ENCODE measurements at regions not wholly inside any gene's neighbourhood (a gene's known extent, or its start where the extent isn't known, plus 50 kb on each side); places are given as distances from the start of the nearest gene placed in this dataset.
"Not testable (repeated sequence)": the region's sequence is repeated elsewhere in the genome, so short reads cannot be mapped to it uniquely, and the experiment has no call there.

- H3K4me3 Mint-ChIP-seq (ENCODE audit: unreplicated experiment); H3K9me3 Mint-ChIP-seq (ENCODE audit: unreplicated experiment); H3K9me3 ChIP-seq; H3K27me3 Mint-ChIP-seq (ENCODE audit: insufficient read depth, unreplicated experiment); POLR2A ChIA-PET; H3K4me3 ChIP-seq (ENCODE audit: low read depth, low read length); DNase-seq; H3K4me1 Mint-ChIP-seq (ENCODE audit: low read depth, unreplicated experiment); H3K36me3 ChIP-seq (ENCODE audit: control insufficient read depth, insufficient read depth, low read length); H3K27ac Mint-ChIP-seq (ENCODE audit: unreplicated experiment); intact Hi-C loops (cut with micrococcal nuclease; ENCODE audit: unreplicated experiment); BruUV-seq (replicated peaks); H3K4me1 ChIP-seq; H3K36me3 Mint-ChIP-seq (ENCODE audit: insufficient read depth, unreplicated experiment); CTCF ChIA-PET; H3K27me3 ChIP-seq (replicated peaks; ENCODE audit: control insufficient read depth, insufficient read depth, low read length): not testable (repeated sequence)
These were observed 159.9 kb downstream of the POTEB start for GRCh38 chr15:21717661-21718060.

DNA sequence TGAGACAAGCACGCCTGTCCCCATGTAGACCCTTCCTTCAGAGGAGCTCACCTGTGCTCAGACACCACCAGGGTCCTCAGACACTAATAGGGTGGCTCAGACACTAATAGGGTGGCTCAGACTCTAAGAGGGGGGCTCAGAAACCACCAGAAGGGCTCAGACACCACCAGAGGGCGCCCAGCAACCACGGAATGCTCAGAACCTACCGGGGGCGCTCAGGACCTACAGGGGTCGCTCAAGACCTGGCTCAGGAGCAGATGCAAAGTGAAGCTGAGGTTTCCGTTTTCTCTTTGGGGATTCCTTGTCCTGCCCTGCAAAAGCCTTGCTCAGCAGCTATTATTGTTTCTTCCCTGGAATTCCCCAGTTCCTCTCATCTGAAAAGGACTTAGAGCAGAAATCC is 172.1 kb downstream of the POTEB start:
- H3K4me1 ChIP-seq; H3K36me3 Mint-ChIP-seq (ENCODE audit: insufficient read depth, unreplicated experiment); H3K27me3 Mint-ChIP-seq (ENCODE audit: insufficient read depth, unreplicated experiment); H3K27me3 ChIP-seq (replicated peaks; ENCODE audit: control insufficient read depth, insufficient read depth, low read length); H3K4me1 Mint-ChIP-seq (ENCODE audit: low read depth, unreplicated experiment); BruUV-seq (replicated peaks); H3K4me3 ChIP-seq (ENCODE audit: low read depth, low read length); H3K27ac Mint-ChIP-seq (ENCODE audit: unreplicated experiment); H3K4me3 Mint-ChIP-seq (ENCODE audit: unreplicated experiment); POLR2A ChIA-PET; H3K9me3 ChIP-seq; DNase-seq; CTCF ChIA-PET; H3K36me3 ChIP-seq (ENCODE audit: control insufficient read depth, insufficient read depth, low read length); H3K9me3 Mint-ChIP-seq (ENCODE audit: unreplicated experiment); intact Hi-C loops (cut with micrococcal nuclease; ENCODE audit: unreplicated experiment): not testable (repeated sequence)

- CTCF ChIA-PET; H3K27ac Mint-ChIP-seq (ENCODE audit: unreplicated experiment); H3K4me1 Mint-ChIP-seq (ENCODE audit: low read depth, unreplicated experiment); BruUV-seq (replicated peaks); H3K4me3 Mint-ChIP-seq (ENCODE audit: unreplicated experiment); H3K9me3 Mint-ChIP-seq (ENCODE audit: unreplicated experiment); H3K27me3 ChIP-seq (replicated peaks; ENCODE audit: control insufficient read depth, insufficient read depth, low read length); H3K4me3 ChIP-seq (ENCODE audit: low read depth, low read length); H3K27me3 Mint-ChIP-seq (ENCODE audit: insufficient read depth, unreplicated experiment); H3K4me1 ChIP-seq; H3K9me3 ChIP-seq; POLR2A ChIA-PET; H3K36me3 ChIP-seq (ENCODE audit: control insufficient read depth, insufficient read depth, low read length); H3K36me3 Mint-ChIP-seq (ENCODE audit: insufficient read depth, unreplicated experiment); intact Hi-C loops (cut with micrococcal nuclease; ENCODE audit: unreplicated experiment); DNase-seq: not testable (repeated sequence)
These were observed 178.9 kb downstream of the POTEB start for GRCh38 chr15:21698620-21699019.

DNA sequence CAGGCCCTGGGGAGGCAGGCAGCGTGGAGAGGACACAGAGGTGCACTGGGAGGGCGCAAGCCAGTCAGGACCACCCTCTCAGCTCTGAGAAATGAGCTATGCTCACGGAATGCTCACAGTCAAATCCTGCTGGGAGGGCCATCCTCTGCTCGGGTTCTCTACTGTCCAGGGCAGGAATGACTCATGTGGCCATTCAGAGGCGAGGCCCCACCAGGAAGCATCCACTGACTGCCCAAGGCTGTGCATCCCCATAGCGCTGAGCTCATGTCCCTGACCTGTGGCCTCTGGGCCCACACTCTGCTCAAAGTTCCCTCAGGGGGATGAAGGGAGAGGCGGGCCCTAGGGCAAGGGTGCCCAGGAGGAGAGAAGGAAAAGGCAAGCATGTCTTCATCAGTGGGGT is 182.4 kb downstream of the POTEB start:
- H3K36me3 ChIP-seq (ENCODE audit: control insufficient read depth, insufficient read depth, low read length); BruUV-seq (replicated peaks); H3K27ac Mint-ChIP-seq (ENCODE audit: unreplicated experiment); H3K9me3 Mint-ChIP-seq (ENCODE audit: unreplicated experiment); H3K4me3 ChIP-seq (ENCODE audit: low read depth, low read length); H3K4me1 Mint-ChIP-seq (ENCODE audit: low read depth, unreplicated experiment); CTCF ChIA-PET; DNase-seq; H3K9me3 ChIP-seq; intact Hi-C loops (cut with micrococcal nuclease; ENCODE audit: unreplicated experiment); H3K27me3 Mint-ChIP-seq (ENCODE audit: insufficient read depth, unreplicated experiment); H3K36me3 Mint-ChIP-seq (ENCODE audit: insufficient read depth, unreplicated experiment); POLR2A ChIA-PET; H3K27me3 ChIP-seq (replicated peaks; ENCODE audit: control insufficient read depth, insufficient read depth, low read length); H3K4me3 Mint-ChIP-seq (ENCODE audit: unreplicated experiment); H3K4me1 ChIP-seq: not testable (repeated sequence)

- intact Hi-C loops (cut with micrococcal nuclease; ENCODE audit: unreplicated experiment); H3K4me1 ChIP-seq; H3K27me3 Mint-ChIP-seq (ENCODE audit: insufficient read depth, unreplicated experiment); H3K4me3 ChIP-seq (ENCODE audit: low read depth, low read length); H3K27ac Mint-ChIP-seq (ENCODE audit: unreplicated experiment); H3K36me3 ChIP-seq (ENCODE audit: control insufficient read depth, insufficient read depth, low read length); H3K36me3 Mint-ChIP-seq (ENCODE audit: insufficient read depth, unreplicated experiment); CTCF ChIA-PET; H3K27me3 ChIP-seq (replicated peaks; ENCODE audit: control insufficient read depth, insufficient read depth, low read length); BruUV-seq (replicated peaks); DNase-seq; POLR2A ChIA-PET; H3K4me1 Mint-ChIP-seq (ENCODE audit: low read depth, unreplicated experiment); H3K9me3 Mint-ChIP-seq (ENCODE audit: unreplicated experiment); H3K9me3 ChIP-seq; H3K4me3 Mint-ChIP-seq (ENCODE audit: unreplicated experiment): not testable (repeated sequence)
These were observed 184.9 kb downstream of the POTEB start for GRCh38 chr15:21692471-21693102.

- BruUV-seq (replicated peaks); H3K36me3 ChIP-seq (ENCODE audit: control insufficient read depth, insufficient read depth, low read length); H3K4me3 ChIP-seq (ENCODE audit: low read depth, low read length); H3K27ac Mint-ChIP-seq (ENCODE audit: unreplicated experiment); H3K4me3 Mint-ChIP-seq (ENCODE audit: unreplicated experiment); H3K9me3 Mint-ChIP-seq (ENCODE audit: unreplicated experiment); POLR2A ChIA-PET; H3K9me3 ChIP-seq; H3K27me3 Mint-ChIP-seq (ENCODE audit: insufficient read depth, unreplicated experiment); CTCF ChIA-PET; H3K4me1 Mint-ChIP-seq (ENCODE audit: low read depth, unreplicated experiment); H3K4me1 ChIP-seq; H3K27me3 ChIP-seq (replicated peaks; ENCODE audit: control insufficient read depth, insufficient read depth, low read length); intact Hi-C loops (cut with micrococcal nuclease; ENCODE audit: unreplicated experiment); DNase-seq; H3K36me3 Mint-ChIP-seq (ENCODE audit: insufficient read depth, unreplicated experiment): not testable (repeated sequence)
These were observed 216.6 kb upstream of the POTEB3 start for GRCh38 chr15:21656798-21657397.

- H3K27ac Mint-ChIP-seq (ENCODE audit: unreplicated experiment); H3K9me3 ChIP-seq; BruUV-seq (replicated peaks); H3K4me3 Mint-ChIP-seq (ENCODE audit: unreplicated experiment); POLR2A ChIA-PET; H3K4me1 Mint-ChIP-seq (ENCODE audit: low read depth, unreplicated experiment); intact Hi-C loops (cut with micrococcal nuclease; ENCODE audit: unreplicated experiment); H3K27me3 Mint-ChIP-seq (ENCODE audit: insufficient read depth, unreplicated experiment); H3K36me3 ChIP-seq (ENCODE audit: control insufficient read depth, insufficient read depth, low read length); DNase-seq; H3K4me3 ChIP-seq (ENCODE audit: low read depth, low read length); H3K9me3 Mint-ChIP-seq (ENCODE audit: unreplicated experiment); H3K36me3 Mint-ChIP-seq (ENCODE audit: insufficient read depth, unreplicated experiment); CTCF ChIA-PET; H3K27me3 ChIP-seq (replicated peaks; ENCODE audit: control insufficient read depth, insufficient read depth, low read length); H3K4me1 ChIP-seq: not testable (repeated sequence)
These were observed 215.9 kb upstream of the POTEB3 start for GRCh38 chr15:21656114-21656746.

All from Caco-2 (cell line).